ENCODE measurements at regions not wholly inside any gene's neighbourhood (a gene's known extent, or its start where the extent isn't known, plus 50 kb on each side); places are given as distances from the start of the nearest gene placed in this dataset.

GRCh38 chr4:81816031-81816761 is 344.5 kb upstream of the RASGEF1B start:
- no peak for TF ChIP-seq CTCF (IDR thresholded peaks at IDR 0.05; ENCODE audit: unreplicated experiment)
- H3K27me3 Mint-ChIP-seq: peaks cover 5% of the 10 kb centered on the region
- H3K4me3 Mint-ChIP-seq (ENCODE audit: low read depth): no peak overlapping the region
- no peak overlapping the region for H3K27ac Mint-ChIP-seq
- no peak for DNase-seq (ENCODE audit: low spot score, unreplicated experiment)
- H3K36me3 Mint-ChIP-seq (ENCODE audit: insufficient read depth): peaks cover 6% of the 10 kb centered on the region
- H3K9me3 Mint-ChIP-seq (ENCODE audit: low read depth): peaks cover 12% of the 10 kb centered on the region
- peaks cover 31% of the 10 kb centered on the region for H3K4me1 Mint-ChIP-seq (ENCODE audit: low read depth)

GRCh38 chr4:81814987-81815541 is 343.4 kb upstream of the RASGEF1B start:
- peaks cover 5% of the 10 kb centered on the region for H3K9me3 Mint-ChIP-seq (ENCODE audit: low read depth)
- H3K27ac Mint-ChIP-seq: no peak overlapping the region
- no peak for DNase-seq (ENCODE audit: low spot score, unreplicated experiment)
- TF ChIP-seq CTCF (IDR thresholded peaks at IDR 0.05; ENCODE audit: unreplicated experiment): no peak
- peaks cover 4% of the 10 kb centered on the region for H3K36me3 Mint-ChIP-seq (ENCODE audit: insufficient read depth)
- H3K4me1 Mint-ChIP-seq (ENCODE audit: low read depth): peaks cover 26% of the 10 kb centered on the region
- peaks cover 3% of the 10 kb centered on the region for H3K27me3 Mint-ChIP-seq
- H3K4me3 Mint-ChIP-seq (ENCODE audit: low read depth): no peak overlapping the region

GRCh38 chr4:81811562-81812293 is 340.0 kb upstream of the RASGEF1B start:
- H3K4me3 Mint-ChIP-seq (ENCODE audit: low read depth): no peak overlapping the region
- no peaks in the 10 kb centered on the region for H3K9me3 Mint-ChIP-seq (ENCODE audit: low read depth)
- peaks cover 13% of the 10 kb centered on the region for H3K4me1 Mint-ChIP-seq (ENCODE audit: low read depth)
- DNase-seq (ENCODE audit: low spot score, unreplicated experiment): no peak
- TF ChIP-seq CTCF (IDR thresholded peaks at IDR 0.05; ENCODE audit: unreplicated experiment): no peak
- H3K27ac Mint-ChIP-seq: no peak overlapping the region
- peaks cover 1% of the 10 kb centered on the region for H3K36me3 Mint-ChIP-seq (ENCODE audit: insufficient read depth)
- H3K27me3 Mint-ChIP-seq: peaks cover 3% of the 10 kb centered on the region

- TF ChIP-seq CTCF (IDR thresholded peaks at IDR 0.05; ENCODE audit: unreplicated experiment): no peak
- no peak for DNase-seq (ENCODE audit: low spot score, unreplicated experiment)
- Mint-ChIP-seq H3K36me3 (ENCODE audit: insufficient read depth) (no peaks in the 10 kb centered on the region), H3K9me3 (ENCODE audit: low read depth) (no peaks in the 10 kb centered on the region), H3K27ac (no peak overlapping the region), H3K27me3 (no peaks in the 10 kb centered on the region), H3K4me3 (ENCODE audit: low read depth) (no peak overlapping the region), H3K4me1 (ENCODE audit: low read depth) (peaks cover 15% of the 10 kb centered on the region)
These were observed 336.4 kb upstream of the RASGEF1B start for GRCh38 chr4:81808011-81808672.

- H3K27ac Mint-ChIP-seq: no peak overlapping the region
- no peaks in the 10 kb centered on the region for H3K36me3 Mint-ChIP-seq (ENCODE audit: insufficient read depth)
- no peaks in the 10 kb centered on the region for H3K27me3 Mint-ChIP-seq
- H3K4me1 Mint-ChIP-seq (ENCODE audit: low read depth): peaks cover 18% of the 10 kb centered on the region
- TF ChIP-seq CTCF (IDR thresholded peaks at IDR 0.05; ENCODE audit: unreplicated experiment): no peak
- no peaks in the 10 kb centered on the region for H3K9me3 Mint-ChIP-seq (ENCODE audit: low read depth)
- no peak overlapping the region for H3K4me3 Mint-ChIP-seq (ENCODE audit: low read depth)
- no peak for DNase-seq (ENCODE audit: low spot score, unreplicated experiment)
These were observed 335.7 kb upstream of the RASGEF1B start for GRCh38 chr4:81807386-81807785.
